Pulmonary artery endothelial cell (primary cell): ENCODE measurements at regions not wholly inside any gene's neighbourhood (a gene's known extent, or its start where the extent isn't known, plus 50 kb on each side); places are given as distances from the start of the nearest gene placed in this dataset.
"Not testable (repeated sequence)": the region's sequence is repeated elsewhere in the genome, so short reads cannot be mapped to it uniquely, and the experiment has no call there.

Source experiments
- DNase-seq: peaks from one replicate; pipeline ENCODE4 v3.0.0-alpha.2; 2011; ENCODE audit warnings: low read depth, low spot score

DNA sequence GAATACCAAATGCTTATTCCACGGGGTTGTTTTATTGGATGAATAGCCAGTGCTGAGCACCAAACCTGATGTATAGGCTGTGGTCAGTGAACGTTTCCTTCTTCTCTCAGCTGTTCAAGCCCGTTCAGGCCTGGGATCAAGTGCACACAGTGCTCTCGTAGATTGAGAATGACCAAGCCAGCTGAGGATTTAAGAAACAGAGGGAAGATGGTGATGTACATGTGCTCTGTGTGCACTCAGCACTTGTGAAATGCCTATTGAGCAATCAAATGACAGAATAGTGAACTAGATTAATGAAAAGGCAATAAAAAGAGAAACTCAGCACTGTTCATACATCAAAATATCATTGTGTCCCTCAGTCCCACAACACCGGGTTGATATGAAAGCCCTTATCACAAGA, 302.5 kb downstream of the BMPER start:
- no peak for DNase-seq

DNA sequence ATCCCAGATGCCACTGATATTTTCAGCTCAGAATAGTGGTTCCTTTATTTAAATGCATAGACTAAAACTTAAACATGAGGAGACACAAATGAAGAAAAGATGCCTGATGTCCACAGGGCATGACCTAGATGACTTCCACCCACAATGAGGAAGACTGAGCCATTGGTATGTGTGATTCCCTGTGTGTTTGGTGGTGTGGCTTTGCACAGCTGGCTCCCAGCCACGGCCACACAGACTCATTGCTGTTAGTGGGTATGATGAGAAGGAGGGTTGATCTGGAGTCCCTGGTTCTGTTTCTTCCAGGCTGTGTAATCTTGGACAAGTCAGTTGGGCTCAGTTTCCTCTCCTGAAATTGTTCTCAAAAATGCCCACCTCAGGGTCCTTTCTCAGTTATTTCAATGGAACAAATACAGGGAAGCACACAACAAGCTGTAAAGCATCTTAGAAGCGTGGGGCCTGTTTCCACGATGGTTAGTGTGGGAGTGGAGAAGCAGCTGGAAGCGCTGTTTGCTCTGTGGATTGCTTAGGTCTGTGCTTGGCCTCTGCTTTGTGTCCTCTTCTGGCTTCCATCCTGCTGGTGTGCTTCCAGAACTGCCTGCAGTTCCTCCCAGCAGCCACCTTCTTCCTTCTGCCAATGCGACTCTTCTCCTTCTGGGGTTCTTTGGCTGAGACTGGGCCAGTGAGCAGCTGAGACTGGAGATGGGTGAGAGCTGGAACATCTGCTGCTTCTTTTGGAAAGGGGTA, 303.7 kb downstream of the BMPER start:
- no peak for DNase-seq

DNA sequence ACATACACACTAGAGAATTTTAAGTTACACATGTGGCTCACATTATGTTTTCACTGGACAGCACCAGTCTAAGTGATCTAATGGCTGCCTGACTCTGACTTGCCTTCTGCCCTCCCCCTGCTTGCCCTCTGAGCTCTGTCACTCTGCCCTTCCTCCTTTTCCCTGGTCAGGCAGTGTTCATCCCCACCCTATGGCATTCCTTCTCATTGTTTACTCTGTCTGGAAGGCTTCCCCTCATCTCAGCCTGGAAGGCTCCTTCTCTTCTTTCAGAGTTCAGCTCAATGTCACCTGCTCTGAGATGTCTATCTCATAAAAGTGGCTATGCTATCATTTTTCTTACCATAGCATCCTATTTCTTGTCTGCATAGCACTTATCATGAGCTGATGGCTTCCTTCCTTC, 305.7 kb downstream of the BMPER start:
- no peak for DNase-seq

DNA sequence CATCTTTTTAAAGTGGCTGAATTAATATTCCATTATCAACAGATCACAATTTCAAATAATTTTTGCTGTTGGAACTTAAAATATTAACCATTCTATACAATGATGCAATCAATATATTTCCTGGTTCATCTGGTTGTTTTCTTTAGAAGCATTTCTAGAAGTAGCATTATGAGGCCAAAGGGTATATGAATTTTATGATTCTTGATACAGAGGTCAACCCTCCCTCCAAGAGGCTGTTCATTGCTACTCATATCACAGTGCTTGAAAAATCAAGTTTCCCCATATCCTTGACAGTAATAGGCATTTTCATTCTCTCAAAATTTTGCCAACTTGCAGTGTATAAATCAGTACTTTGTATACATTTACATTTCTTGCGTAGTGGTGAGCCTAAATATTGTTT, 312.6 kb downstream of the BMPER start:
- no peak for DNase-seq

DNA sequence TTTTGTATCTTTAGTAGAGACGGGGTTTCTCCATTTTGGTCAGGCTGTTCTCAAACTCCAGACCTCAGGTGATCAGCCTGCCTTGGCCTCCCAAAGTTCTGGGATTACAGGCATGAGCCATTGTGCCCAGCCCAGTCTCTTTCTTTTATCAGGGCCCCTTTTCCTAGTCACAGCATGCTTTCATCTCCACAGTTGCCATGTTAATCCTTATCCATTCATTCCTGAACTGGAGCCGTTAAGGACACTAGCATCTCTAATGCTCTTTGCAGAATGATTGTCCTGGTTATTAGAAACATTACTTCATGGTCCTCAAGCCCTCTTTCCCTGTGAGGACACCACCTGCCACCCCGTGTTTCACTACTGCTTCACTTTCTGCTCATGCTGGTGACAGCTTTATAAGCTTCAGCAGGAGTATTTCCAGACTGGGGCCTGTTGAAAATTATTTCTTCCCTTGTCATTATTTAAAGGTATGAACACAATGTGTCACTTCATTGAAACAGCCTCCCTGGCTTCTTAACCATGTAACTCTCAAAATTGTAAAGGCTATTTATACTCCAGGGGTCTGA, 313.9 kb downstream of the BMPER start:
- DNase-seq: no peak

DNA sequence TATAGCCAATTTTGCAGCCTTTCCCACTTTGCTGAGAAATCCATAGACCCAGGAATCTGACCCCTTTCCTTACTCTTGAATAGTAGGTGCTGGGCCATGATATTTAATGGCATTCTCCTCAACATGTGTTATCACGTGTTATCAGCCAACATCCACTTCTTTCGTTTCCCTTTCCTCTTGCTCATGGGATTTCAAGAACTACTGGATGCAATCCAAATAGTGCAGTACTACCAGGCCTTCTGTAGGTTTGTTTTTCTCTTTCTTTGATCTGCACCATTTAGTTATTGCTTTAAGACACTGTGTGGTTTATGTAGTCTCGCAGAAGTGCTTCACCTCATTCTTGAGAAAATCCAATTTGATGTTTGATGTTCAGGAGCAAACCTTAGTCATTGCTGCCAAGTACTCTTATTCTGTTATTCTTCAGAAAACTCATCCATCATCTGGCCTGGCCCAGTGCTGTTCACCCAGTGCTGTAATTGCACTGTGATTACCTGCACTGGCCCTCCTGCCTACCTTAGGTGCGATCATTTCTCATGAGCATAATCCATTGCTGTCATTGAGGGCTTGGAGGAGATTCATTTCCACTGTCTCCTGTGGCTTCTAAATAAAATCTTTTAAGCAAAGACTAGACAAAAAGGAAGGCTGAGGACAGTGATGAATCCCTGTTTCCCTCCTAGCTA, 315.3 kb downstream of the BMPER start:
- DNase-seq: peak; percentile 13

DNA sequence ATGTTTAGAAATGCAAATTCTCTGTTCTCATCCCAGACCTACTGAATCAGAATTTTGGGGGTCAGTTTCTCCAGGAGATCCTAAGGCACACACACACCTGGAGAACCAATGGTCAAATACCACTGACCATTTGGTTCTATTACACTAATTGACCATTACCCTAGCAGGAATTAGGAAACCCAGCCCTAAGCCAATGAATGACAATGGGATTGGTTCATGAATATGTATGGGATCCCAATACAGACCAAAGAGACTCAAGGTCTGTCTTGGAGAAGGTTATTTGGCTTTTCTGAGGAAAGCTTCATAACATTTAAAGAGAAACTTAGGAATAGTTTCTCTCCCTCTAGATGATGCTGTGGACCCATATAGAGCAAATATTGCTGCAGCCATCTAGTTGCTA, 317.0 kb downstream of the BMPER start:
- no peak for DNase-seq

DNA sequence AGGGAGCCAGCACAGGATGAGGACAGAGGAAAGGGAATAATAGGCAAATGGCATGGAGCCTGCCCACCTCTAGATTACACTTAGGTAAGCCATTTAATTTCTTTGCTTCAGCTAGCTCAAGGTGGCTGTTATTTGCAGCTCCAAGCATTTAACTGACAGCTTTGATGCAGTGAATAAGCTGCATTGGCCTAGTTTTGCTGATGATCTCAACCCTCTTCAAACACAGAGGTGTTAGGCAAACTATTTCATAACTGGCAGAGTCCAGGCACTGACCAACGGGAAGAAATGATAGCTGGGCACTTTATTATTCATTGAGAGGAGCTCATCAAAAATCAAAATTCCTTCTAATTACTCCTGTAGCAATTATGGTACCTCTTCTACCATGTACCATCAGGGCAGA, 317.4 kb downstream of the BMPER start:
- DNase-seq: no peak

DNA sequence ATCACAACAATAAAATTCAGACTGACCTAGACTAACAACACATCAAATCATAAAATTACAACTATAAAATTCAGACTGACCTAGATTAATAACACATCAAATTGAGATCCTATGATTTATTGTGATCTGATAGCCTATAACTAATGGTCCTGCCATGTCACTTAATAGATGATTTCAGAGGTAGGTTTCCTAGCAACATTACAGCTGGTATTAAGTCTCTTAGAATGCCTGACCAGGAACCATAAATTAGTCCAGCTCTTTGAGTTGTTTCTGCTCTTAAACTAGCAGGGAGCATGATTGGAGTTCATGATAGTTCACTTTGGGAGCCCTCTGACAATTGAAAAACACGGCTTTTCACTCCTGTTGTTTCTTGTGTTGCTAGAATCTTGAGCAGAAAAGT, 318.9 kb downstream of the BMPER start:
- no peak for DNase-seq

DNA sequence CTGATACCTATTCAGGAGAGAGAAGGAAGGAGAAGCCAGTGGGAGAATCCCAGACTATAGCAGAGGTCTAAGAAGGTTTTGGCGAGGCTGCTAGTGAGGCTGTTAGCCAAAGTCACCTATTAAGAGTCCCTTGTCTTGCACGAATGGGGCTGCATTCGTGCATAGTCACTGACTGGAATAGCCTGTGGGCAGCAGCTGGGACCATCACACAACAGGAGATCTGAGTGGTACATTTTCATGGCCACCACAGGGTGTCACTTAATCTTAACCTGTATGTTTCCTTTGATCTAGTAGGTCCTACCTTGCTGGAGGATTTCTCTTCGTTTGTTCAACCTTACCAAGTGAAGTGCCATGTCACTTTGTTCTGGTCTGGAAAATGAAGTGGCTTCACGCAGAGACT, 319.9 kb downstream of the BMPER start:
- DNase-seq: no peak

DNA sequence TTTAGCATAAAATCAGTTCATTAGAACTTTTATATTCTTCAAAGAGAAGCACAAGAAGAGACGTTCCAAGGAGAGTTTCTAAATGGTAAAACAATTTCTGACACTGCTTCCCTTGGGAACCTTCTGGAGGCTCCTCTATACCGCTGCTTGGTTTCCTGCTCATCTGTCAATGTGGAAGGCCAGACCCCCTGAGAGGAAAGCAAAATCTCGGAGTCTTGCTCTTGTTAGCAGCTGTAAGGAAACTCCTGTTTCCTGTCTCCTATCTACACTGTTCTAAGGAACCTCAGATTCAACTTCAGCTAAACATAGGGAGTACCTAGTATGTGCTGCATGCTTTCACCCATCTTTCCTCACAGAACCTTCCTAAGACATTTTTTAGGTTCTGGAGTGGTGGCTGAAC, 322.2 kb downstream of the BMPER start:
- peak; percentile 29 for DNase-seq

DNA sequence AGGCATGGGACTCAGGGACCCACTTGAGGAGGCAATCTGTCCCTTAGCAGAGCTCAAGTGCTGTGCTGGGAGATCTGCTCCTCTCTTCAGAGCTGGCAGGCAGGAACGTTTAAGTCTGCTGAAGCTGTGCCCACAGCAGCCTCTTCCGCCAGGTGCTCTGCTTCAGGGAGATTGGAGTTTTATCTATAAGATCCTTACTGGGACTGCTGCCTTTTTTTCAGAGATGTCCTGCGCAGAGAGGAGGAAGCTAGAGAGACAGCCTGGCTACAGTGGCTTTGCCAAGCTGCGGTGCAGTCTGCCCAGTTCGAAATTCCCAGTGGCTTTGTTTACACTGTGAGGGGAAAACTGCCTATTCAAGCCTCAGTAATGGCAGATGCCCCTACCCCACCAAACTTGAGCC, 329.8 kb downstream of the BMPER start:
- DNase-seq: not testable (repeated sequence)

DNA sequence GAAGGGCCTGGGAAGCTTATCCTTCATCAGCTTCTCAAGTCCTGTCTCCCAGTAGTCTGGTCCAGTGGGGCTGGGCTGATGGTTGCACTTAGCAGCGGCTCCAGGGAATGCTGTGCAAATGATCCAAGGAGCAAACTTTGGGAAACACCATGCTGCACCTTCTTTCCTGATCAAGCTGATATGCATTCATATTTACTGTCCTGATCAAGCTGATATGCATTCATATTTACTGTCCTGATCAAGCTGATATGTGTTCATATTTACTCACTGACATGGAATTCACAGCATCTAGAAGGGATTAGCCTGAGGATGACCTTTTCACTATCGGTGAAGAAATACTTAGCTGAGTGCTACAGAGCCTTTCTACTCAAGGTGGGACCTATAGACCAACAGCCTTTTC, 330.7 kb downstream of the BMPER start:
- no peak for DNase-seq

DNA sequence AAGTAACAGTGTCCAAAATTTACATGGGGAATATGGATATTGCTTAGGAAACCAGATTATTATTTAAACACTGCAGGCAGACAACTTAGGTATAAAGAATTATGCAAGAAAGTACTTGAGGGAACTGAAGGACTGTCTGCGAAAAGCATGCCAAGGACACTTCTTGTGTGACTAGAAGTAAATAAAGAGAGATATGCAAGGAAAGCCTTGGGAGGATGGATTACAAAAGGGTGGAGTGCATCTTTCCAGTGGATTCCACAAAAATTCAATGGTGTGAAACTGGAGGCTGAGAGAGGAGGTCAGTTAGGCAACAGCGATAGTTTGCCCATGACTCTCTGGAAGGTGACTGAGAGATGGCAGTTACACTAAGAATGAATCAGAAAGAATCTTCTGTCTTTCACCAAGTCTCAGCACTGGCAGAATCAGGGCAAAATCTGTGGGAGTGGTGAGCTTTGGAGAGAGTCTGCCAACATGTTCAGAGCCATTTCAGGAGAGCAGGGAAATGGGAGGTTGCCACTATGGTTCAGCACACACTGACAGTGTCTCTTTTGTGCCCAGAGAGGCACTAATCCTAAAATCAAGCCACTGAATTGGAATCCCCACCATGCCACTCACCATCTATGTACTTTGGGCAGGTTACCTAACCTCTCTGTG, 331.6 kb downstream of the BMPER start:
- DNase-seq: no peak

DNA sequence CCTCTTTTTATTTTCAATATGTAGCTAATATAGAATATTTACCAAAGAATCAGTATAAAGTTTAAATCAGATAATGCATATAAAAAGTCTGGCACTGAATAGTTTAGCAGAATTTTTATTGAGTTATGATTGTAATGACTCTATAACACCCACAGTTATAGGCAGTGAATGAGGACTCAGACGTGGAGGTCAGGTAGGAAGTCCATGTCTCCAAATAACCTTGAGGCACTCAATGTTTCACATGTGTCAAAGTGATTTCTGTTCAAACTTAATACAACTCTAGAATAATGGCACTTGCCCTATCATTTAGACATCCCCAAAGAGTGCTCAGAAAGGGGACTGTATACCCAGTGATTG, 332.1 kb downstream of the BMPER start:
- no peak for DNase-seq

DNA sequence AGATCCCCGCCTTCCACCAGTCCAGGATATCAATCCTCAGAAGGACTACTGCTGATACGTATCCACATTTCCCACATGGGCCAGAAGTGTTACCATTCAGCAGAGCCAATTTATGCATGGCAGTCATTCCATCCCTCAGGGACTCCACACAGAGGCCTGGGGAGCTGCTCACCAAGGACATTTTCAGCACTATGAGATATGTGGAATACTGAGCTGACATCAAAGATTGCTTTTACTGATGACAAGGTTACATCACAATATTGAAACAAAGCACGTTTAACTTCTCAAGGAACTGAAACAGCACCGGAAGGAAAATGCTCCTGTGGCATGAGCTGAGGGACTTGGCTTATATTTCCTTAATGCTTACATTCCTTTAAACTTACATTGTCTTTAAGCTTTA, 335.1 kb downstream of the BMPER start:
- DNase-seq: no peak

DNA sequence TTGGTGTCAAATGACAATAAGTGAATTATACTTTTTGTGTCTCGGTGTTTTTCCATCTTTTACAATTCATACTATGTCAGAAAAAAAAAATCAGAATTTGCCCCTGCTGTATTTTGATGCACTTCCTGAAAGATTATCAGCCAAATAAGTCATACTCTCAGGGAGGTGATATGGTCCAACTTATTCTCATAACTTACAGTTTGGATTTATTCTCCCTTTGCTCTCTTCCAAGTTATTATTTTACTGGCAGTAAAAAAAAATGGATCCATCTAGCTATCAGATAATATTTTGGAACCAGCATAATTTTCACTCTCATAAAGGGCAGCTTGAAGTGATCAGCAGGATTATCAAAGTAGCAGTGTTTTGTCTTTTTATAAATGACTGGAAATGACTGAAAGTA, 337.1 kb downstream of the BMPER start:
- no peak for DNase-seq

DNA sequence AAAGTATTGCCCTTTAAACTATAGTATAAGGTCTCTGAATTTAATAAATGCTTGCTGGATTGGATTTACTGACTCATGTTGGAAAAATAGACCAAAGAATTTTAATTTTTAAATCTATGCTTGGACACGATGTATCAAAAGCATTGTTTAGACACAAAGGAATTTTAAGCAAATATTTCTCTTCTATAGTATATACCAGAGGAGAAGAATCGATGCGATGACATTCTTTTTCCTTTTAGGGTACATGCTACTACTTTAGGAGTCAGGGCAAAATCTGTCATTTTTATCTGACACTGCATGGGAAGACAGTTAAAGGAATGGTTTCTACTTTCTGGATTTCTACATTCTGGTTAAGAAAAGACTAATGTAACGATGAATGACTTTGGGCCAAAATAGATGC, 339.9 kb downstream of the BMPER start:
- no peak for DNase-seq

DNA sequence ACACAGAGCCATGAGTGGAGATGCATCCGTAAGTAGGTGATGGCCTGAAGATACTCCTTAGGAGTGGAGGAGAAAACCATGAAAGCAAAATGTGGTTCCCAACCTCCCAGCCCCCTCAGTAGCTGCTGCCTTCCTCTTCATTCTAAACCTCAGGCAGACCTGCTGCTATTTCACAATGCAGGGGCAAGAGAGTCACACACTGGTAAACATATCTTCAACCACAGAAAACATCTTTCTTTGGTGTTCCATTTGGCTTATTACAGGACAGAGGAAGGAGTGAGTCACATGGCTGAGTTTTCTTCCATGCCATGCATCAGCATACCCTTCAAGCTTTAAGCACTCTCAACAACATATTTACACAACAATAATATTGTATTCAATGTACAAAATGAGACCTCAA, 342.1 kb downstream of the BMPER start:
- DNase-seq: no peak

DNA sequence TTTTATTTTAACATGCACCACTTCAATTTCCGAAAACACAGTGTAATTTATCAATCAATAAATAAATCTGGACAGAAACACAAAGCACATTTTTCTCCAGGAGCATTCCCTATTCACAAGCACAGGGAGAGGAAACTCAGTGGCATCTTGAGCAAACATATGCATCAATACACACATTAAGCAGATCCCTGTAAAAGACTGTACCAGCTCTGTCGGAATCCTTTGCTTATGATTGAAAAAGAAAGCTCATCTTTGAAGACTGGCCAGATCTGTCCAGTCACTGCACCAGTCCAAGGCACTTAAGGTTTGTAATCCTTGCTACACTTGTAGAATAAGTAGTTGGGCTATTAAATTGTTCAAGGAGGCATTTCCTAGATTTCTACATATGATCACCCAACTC, 343.9 kb downstream of the BMPER start:
- no peak for DNase-seq

DNA sequence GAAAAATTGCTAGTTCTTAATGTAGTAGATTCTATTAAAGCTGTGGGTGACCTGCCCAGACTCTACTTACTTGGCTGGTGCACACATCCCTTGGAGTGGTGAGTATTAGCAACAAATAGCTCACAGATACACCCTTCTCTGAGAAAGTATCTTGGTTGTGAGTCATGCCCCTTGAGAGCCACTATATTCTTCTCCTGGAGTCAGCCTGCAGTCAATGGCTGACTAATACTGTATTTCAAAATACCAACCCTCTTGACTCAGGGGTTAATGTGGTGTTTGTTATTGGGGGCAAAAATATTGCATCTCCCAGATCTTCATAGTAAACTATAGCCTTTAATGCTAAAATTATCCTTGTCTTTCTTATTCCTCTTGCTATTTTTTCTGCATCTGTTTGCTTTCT, 354.9 kb downstream of the BMPER start:
- DNase-seq: peak; percentile 15

DNA sequence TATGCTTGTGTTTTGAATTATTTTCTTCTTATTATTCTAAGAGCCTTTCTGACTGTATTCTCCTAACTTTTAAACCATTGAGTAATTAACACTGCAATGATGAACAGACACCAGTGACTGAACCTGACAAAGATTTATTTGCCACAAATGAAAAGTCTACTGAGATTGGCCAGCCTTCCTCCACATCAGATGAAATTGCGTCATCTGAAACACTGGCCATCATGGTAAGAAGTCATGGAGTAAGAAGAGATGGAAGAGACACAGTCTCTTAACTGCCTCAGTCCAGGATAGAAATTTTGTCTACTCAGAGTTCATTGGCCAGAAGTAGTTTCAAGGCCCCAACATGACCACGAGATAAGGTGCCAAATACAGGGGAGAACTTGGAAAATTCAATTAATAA, 357.8 kb downstream of the BMPER start:
- DNase-seq: no peak

DNA sequence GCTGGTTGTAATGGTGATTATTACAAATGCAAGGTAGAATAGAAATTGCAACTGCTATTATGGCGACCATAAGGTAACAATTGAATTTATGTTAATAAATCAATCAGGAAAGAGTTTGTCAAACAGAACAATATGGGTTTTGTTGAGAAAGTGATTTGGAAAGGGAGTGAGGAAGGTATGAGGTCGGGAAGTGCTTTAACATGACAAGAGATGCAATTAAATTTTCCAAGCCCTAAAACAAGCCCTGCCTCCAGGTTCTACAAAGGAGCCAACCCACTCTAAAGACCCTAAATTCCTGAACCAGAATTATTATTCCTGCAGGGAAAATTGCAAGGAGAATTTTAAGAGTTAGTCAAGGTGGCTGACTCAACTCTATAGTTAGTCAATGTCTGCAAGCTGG, 363.7 kb downstream of the BMPER start:
- no peak for DNase-seq
